CD4-positive, alpha-beta T cell treated with Interleukin-12 subunit alpha and Interleukin-12 subunit beta, for 1 hour (primary cell): ENCODE measurements at regions not wholly inside any gene's neighbourhood (a gene's known extent, or its start where the extent isn't known, plus 50 kb on each side); places are given as distances from the start of the nearest gene placed in this dataset.
A peak's percentile ranks its signal among the peaks of the same experiment; 100 is the strongest.

Source experiments
- DNase-seq: peaks from one replicate; pipeline ENCODE4 v3.0.0-alpha.2; 2020

DNA sequence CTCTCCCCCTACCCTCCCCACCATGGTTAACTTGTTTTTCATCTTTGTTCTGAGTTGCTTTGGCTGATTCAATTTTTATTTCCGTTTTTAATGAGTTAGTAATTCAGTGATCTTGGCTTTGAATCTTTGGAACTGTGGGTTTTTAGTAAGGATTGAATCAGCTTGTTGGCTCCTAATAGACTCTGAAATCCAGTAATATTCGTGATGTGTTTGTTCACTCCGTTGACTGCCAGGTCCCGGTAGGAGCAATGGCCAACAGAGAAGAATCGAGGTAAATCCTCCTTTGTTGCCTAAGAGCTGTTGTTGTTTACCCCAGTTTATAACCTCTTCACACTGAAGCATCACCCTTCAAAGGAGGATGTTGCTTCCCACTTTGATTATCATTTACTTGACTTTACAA lies 92.7 kb downstream of the PCSK1 start:
- DNase-seq: no peak

DNA sequence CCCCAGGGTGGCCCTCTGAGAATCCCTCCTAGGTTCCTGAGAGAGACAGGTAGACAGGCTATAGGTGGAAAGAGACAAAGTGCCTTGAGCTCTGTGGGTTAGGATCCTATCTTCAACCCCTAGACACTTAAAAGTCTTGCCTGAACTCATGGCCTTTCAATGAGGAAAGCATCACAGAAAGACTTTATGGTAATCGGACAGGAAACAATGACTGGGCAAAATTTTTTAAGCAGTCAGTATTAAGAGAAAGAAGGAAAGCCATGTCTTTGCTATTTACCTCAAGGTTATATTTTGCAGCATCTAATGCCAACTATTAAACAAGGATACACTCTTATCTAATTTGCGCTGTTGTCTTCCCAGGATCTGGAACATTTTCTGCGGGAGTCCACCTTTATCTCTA lies 93.2 kb downstream of the PCSK1 start:
- DNase-seq: no peak

- no peak for DNase-seq
Measured at GRCh38 chr5:96338624-96339415, 94.2 kb downstream of the PCSK1 start.

- DNase-seq: no peak
Measured at GRCh38 chr5:96338091-96338490, 95.0 kb downstream of the PCSK1 start.

GRCh38 chr5:96337048-96337781 lies 95.8 kb downstream of the PCSK1 start:
- DNase-seq: no peak

- peak; percentile 74 for DNase-seq
Measured at GRCh38 chr5:96336351-96336985, 96.6 kb downstream of the PCSK1 start.

DNA sequence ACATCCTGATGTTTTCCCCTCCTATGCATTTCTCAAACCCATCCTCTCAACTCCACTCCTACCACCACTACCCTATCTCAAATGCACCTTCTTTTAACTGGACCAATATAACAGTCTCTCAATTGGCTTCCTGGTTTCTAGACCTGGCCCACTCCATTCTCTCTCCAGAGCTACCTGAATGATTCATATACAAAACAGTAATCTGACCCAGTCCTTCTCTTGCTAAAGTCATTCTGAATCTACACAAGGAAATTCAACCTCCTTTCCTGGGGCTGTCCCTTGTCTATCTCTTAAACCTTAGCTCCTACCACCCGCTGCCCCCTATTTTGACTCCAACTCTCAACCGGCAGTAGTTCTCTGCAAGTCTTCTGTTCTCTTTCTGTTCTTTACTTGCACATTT lies 97.2 kb downstream of the PCSK1 start:
- DNase-seq: no peak

GRCh38 chr5:96333391-96333790 lies 99.7 kb downstream of the PCSK1 start:
- DNase-seq: no peak

GRCh38 chr5:96332535-96333366 lies 100.3 kb downstream of the PCSK1 start:
- no peak for DNase-seq

DNA sequence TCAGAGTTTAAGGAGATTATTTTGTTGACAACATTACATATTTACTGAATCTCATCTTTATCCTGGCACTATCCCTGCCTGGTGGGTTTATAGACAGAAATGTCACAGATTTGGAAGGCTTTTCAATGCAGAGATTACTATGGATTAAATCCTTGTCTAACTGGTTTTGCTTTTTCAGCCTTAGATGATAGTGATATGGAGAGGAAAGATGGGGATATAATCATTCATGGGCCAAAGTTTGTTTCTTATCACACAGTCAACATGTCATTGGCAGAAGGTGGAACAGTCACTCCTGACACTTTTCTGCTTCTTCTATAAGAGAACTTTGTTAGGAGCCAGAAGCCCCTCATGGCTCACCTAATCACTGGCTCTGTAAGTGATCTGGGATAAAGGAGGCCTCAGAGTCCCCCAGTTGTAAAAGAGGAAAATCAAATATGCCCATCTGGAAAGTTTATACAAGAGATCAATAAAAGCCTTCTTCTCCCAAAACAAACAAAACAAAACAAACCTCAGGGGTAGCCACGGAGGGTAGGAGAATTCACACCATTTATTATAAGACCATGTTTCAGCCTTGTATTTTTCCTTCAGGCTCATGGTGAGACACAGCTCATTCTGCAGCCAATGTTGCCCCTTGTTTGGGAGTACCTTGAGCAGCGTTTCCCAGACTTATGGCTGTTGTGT lies 101.2 kb downstream of the PCSK1 start:
- no peak for DNase-seq

GRCh38 chr5:96331210-96331609 lies 101.8 kb downstream of the PCSK1 start:
- no peak for DNase-seq

GRCh38 chr5:96330530-96331140 lies 102.4 kb downstream of the PCSK1 start:
- no peak for DNase-seq

DNA sequence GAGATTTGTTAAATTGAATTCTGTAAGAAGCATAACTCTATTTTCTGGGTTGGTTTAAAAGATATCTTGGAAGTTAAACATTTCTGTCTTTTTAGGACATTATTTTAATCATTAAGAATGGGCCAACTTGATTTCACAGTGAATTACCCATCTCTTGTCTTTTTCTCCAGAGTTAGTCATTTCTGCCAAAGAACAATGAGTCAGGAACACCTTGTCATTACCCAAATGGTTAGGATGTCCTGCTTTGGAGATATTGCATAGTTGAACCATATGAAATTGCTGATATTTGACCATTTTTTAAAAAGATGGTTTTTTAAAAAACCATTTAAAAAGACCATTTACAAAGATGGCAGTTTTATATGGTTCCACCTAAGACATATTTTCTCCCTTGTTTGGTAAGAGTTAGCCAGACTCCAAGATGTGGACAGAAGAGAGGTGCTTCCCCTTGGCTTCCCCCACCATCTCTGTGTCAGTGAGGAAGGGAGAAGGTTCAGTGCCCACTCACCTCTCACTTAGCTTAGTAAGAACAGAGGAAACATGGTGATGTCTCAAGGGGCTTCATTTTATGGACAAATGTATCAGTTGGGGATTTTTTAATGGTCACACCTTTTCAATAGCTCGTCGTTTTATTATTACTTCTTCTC lies 103.0 kb downstream of the PCSK1 start:
- no peak for DNase-seq

GRCh38 chr5:96329289-96329688 lies 103.8 kb downstream of the PCSK1 start:
- no peak for DNase-seq

- DNase-seq: no peak
Measured at GRCh38 chr5:96327722-96328121, 105.3 kb downstream of the PCSK1 start.

DNA sequence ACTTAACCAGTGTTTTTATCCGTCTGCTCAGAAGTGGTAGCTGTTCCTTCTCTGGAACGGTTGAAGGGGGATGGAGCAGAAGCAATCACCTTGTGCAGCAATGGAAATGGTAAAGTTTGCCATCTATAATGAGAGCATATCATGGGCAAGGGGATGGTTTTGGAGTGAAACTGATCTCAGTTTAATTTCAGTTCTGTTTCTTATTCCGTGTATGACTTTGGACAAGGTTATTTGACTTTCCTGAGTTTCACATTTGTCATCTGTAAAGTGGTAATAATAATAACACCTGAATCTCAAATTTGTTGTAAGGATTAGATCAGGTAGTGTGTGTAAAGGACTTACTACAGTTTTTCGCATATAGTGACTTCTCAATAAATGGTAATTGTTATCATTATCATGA lies 106.1 kb downstream of the PCSK1 start:
- DNase-seq: no peak

- DNase-seq: no peak
Measured at GRCh38 chr5:96324708-96325107, 108.3 kb downstream of the PCSK1 start.

- no peak for DNase-seq
Measured at GRCh38 chr5:96322865-96323264, 110.2 kb downstream of the PCSK1 start.

- DNase-seq: no peak
Measured at GRCh38 chr5:96322217-96322616, 110.8 kb downstream of the PCSK1 start.

DNA sequence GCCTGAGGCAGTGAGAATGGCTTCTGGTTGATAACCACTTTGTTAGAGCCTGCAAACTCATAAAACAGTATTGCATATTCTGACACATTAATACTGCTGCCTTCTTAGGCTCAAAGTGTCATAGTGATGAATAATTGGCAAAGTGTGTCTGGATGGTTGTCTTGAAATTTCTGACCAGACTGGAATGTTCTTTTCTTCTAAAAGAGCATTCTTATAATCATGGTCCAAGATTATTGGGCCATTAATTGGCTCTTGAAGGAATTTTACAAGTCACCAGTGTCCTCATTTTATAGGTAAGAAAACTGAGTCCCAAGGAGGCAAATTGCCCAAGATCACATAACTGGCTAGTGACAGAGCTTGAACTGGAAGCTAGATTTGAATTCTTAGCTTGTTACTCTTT lies 111.7 kb downstream of the PCSK1 start:
- no peak for DNase-seq

GRCh38 chr5:96320797-96321196 lies 112.3 kb downstream of the PCSK1 start:
- DNase-seq: no peak
